ENCODE measurements at regions not wholly inside any gene's neighbourhood (a gene's known extent, or its start where the extent isn't known, plus 50 kb on each side); places are given as distances from the start of the nearest gene placed in this dataset.

GRCh38 chr15:95556225-95556624 lies 774.3 kb upstream of the NR2F2 start:
- no peak for DNase-seq

GRCh38 chr15:95556866-95557225 lies 773.7 kb upstream of the NR2F2 start:
- DNase-seq, result no peak

- peak; percentile 12 for DNase-seq
Observed at GRCh38 chr15:95557226-95558046, 773.1 kb upstream of the NR2F2 start.

GRCh38 chr15:95558131-95558530 lies 772.4 kb upstream of the NR2F2 start:
- no peak for DNase-seq

GRCh38 chr15:95558916-95559315 lies 771.6 kb upstream of the NR2F2 start:
- DNase-seq, result no peak

GRCh38 chr15:95559875-95560394 lies 770.6 kb upstream of the NR2F2 start:
- DNase-seq, result no peak

GRCh38 chr15:95561463-95561862 lies 769.0 kb upstream of the NR2F2 start:
- DNase-seq, result no peak

GRCh38 chr15:95563634-95564033 lies 766.9 kb upstream of the NR2F2 start:
- no peak for DNase-seq

- no peak for DNase-seq
Observed at GRCh38 chr15:95565016-95565600, 765.4 kb upstream of the NR2F2 start.

GRCh38 chr15:95565690-95566089 lies 764.8 kb upstream of the NR2F2 start:
- DNase-seq, result no peak

GRCh38 chr15:95567686-95568085 lies 762.8 kb upstream of the NR2F2 start:
- no peak for DNase-seq

- DNase-seq, result no peak
Observed at GRCh38 chr15:95574053-95574452, 756.4 kb upstream of the NR2F2 start.

GRCh38 chr15:95577927-95578326 lies 752.6 kb upstream of the NR2F2 start:
- no peak for DNase-seq

- DNase-seq, result no peak
Observed at GRCh38 chr15:95580121-95580520, 750.4 kb upstream of the NR2F2 start.

- DNase-seq, result no peak
Observed at GRCh38 chr15:95581595-95581994, 748.9 kb upstream of the NR2F2 start.

GRCh38 chr15:95584088-95584487 lies 746.4 kb upstream of the NR2F2 start:
- no peak for DNase-seq

GRCh38 chr15:95588056-95588455 lies 742.4 kb upstream of the NR2F2 start:
- no peak for DNase-seq

GRCh38 chr15:95590533-95591044 lies 739.9 kb upstream of the NR2F2 start:
- no peak for DNase-seq

- DNase-seq, result no peak
Observed at GRCh38 chr15:95591270-95591669, 739.2 kb upstream of the NR2F2 start.

- DNase-seq, result no peak
Observed at GRCh38 chr15:95591886-95592285, 738.6 kb upstream of the NR2F2 start.

GRCh38 chr15:95594496-95594895 lies 736.0 kb upstream of the NR2F2 start:
- no peak for DNase-seq

- DNase-seq, result no peak
Observed at GRCh38 chr15:95595759-95596158, 734.7 kb upstream of the NR2F2 start.

GRCh38 chr15:95596496-95596895 lies 734.0 kb upstream of the NR2F2 start:
- DNase-seq, result no peak

GRCh38 chr15:95598251-95598855 lies 732.1 kb upstream of the NR2F2 start:
- DNase-seq, result no peak
